OCI-M1 (cell line): ENCODE measurements at regions not wholly inside any gene's neighbourhood (a gene's known extent, or its start where the extent isn't known, plus 50 kb on each side); places are given as distances from the start of the nearest gene placed in this dataset.
"Not testable (repeated sequence)": the region's sequence is repeated elsewhere in the genome, so short reads cannot be mapped to it uniquely, and the experiment has no call there.

Experiments
- DNase-seq: peaks from one replicate; lab custom pipeline; 2025; lab: John Stamatoyannopoulos, UW

- DNase-seq: no peak
These were observed 1319.8 kb downstream of the TBC1D22A start for GRCh38 chr22:48082284-48082683.

GRCh38 chr22:48081281-48081680 lies 1318.8 kb downstream of the TBC1D22A start:
- DNase-seq: no peak

- DNase-seq: no peak
These were observed 1318.1 kb downstream of the TBC1D22A start for GRCh38 chr22:48080316-48081165.

DNA sequence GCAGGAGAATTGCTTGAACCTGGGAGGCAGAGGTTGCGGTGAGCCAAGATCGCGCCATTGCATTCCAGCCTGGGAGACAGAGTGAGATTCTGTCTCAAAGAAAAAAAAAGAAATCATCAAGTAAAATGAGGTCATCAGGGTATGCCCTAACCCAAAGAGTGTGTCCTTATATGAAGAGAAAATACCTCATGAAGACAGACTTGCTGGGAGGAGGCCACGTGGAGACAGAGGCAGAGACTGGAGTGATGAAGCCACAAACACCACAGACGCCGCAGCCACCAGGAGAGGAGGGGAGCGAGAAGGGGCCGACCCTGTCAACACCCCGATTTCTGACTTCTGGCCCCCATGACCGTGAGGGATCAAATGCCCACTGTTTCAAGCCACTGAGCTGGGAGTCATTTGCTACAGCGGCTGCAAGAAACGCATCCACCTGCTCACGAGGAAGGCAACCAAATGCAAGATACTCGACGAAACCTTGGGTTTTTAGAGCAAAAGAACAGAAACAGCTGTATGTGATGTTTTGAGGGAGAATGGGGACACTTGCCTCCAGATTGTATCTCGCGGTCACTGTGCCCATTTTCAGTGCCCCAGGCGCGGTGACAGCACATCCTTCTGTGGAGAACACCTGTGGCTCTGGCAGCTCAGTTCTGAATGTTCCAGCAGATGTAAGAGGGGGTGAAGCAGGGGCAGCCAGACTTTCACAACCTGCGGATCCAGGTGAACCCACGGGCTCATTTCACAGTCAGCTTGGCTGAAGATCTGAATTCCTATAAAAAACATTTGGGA lies 1317.2 kb downstream of the TBC1D22A start:
- no peak for DNase-seq

DNA sequence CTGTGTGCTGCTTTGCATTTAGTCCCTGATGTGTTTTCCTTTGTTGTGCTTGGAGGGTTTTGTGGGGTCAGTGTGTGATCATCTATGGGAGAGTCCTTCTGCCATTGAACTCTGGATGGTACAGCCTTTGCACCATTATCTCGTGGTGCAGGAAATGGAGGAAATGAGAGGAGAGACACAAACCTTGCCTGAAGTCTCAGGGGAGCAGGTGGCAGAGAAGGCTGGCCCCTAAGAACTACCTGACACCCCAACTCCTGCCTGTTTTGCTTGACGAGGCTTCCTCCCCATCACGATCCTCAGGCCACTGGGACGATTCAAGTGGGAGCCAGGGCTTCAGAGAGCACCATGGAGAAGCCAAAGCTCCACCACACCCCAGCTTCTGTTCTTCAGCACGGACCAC lies 1316.4 kb downstream of the TBC1D22A start:
- DNase-seq: no peak

- DNase-seq: no peak
These were observed 1315.2 kb downstream of the TBC1D22A start for GRCh38 chr22:48077699-48078098.

GRCh38 chr22:48076008-48076407 lies 1313.6 kb downstream of the TBC1D22A start:
- no peak for DNase-seq

DNA sequence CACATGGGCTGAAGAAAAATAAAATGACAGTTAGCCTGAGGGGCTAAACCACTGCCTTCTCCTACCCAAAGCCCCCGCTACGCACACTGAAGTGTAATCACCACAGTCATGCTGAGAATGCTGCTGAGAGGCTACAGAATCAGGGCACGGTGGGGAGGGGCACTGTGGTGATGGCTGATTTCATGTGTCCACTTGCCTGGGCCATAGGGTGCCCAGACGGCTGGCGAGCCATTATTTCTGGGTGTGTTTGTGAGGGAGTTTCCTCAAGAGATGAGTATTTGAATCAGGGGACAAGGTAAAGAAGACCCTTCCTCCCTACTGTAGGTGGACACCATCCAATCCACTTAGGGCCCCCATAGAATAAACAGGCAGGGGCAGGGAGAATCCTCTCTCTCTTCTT lies 1313.2 kb downstream of the TBC1D22A start:
- no peak for DNase-seq

- no peak for DNase-seq
These were observed 1310.3 kb downstream of the TBC1D22A start for GRCh38 chr22:48072777-48073176.

GRCh38 chr22:48071828-48072227 lies 1309.4 kb downstream of the TBC1D22A start:
- no peak for DNase-seq

GRCh38 chr22:48071305-48071704 lies 1308.9 kb downstream of the TBC1D22A start:
- DNase-seq: no peak

DNA sequence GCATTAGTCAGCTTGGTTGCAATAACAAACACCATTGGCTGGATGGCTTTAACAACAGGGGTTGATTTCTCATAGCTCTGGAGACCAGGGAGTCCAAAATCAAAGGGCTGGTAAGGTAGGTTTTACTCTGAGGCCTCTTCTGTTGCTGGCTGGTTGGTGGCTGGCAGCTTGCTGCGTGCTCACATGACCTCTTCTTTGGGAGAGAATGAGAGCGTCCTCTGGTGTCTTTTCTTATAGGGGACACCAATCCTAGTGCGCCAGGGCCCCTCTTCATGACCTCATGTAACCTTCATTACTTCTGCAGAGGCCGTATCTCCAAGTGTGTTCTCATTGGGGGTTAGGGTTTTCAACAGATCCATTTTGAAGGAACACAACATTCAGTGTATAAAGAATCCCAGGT lies 1308.3 kb downstream of the TBC1D22A start:
- peak; percentile 2 for DNase-seq

DNA sequence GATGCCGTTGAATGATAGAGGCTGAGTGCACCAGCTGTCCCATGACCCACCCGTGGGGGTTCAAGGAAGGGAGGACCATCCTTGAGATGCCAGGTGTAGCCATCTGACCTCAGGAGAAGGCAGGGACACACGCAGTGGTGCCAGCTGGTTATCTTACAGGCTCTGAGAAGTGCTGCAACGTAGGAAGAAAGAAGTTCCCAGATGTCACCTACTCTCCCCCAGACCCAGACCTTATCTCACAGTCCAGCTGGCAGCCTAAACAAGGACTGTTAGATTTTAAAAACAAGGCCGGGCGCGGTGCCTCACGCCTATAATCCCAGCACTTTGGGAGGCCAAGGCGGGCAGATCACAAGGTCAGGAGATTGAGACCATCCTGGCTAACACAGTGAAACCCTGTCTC lies 1307.6 kb downstream of the TBC1D22A start:
- peak; percentile 18 for DNase-seq

DNA sequence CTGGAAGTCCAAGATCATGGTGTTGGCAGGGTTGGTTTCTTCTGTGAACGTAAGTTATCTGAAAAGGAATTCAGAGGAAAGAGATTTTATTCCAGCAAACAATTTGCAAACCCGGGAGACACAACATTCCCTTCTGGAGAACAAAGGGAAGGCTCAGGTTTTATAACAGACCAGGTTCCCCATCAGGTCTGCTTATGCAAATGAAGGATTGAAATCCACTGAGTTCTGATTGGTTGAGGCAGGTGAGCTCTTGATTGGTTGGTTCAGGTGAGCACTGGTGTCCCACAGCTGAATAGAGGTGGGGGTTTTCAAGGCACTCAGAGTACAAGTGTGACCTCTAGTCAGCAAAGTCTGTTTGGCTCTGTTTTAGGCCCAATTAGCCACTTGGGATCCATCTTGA lies 1306.8 kb downstream of the TBC1D22A start:
- DNase-seq: no peak

GRCh38 chr22:48068323-48068885 lies 1306.0 kb downstream of the TBC1D22A start:
- DNase-seq: no peak

- DNase-seq: no peak
These were observed 1303.4 kb downstream of the TBC1D22A start for GRCh38 chr22:48065892-48066291.

- no peak for DNase-seq
These were observed 1299.3 kb downstream of the TBC1D22A start for GRCh38 chr22:48061726-48062125.

DNA sequence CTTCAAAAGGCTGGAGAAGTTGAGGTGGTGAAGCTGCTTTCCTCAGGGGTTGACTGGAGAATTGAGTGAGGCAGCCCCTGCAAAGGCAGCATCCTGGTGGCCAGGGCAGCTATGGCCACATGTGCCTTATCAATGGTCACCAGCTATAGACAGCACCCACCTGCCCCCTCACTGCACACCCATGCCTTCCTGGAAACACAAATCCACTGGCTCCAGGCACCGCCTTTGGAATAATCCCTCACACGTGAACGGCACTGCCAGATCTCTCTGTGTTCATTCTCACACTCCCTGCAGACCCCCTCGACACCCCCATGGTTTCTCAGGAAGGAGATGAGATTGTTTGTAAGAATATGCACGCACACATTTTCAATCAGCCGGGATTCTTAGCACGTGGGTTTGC lies 1297.8 kb downstream of the TBC1D22A start:
- DNase-seq: no peak

DNA sequence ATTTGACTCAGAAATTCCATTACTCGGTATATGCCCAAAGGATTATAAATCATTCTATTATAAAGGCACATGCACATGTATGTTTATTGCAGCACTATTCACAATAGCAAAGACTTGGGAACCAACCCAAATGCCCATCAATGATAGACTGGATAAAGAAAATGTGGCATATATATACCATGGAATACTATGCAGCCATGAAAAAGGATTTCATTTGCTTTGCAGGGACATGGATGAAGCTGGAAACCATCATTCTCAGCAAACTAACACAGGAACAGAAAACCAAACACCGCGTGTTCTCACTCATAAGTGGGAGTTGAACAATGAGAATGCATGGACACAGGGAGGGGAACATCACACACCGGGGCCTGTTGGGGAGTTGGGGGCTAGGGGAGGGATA lies 1297.1 kb downstream of the TBC1D22A start:
- not testable (repeated sequence) for DNase-seq

GRCh38 chr22:48057116-48057835 lies 1294.8 kb downstream of the TBC1D22A start:
- no peak for DNase-seq

DNA sequence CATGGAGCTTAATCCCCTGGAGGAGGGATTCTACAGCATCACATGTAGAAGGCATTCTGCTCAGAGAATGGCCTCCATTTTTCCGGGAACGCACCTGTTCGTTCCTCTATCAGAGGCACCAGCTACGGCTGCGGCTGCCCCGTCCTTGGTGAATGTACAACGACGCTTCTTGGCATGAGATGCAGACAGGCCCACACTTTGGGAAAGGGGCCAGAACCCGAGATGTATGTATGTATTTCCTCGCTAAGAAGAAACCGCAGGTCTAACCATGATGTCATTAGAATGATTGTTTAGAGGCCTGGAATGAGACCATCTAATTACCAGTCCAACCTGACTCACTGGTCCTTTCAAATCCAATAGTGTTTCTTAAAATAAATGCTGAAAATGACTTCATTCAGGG lies 1293.4 kb downstream of the TBC1D22A start:
- no peak for DNase-seq

DNA sequence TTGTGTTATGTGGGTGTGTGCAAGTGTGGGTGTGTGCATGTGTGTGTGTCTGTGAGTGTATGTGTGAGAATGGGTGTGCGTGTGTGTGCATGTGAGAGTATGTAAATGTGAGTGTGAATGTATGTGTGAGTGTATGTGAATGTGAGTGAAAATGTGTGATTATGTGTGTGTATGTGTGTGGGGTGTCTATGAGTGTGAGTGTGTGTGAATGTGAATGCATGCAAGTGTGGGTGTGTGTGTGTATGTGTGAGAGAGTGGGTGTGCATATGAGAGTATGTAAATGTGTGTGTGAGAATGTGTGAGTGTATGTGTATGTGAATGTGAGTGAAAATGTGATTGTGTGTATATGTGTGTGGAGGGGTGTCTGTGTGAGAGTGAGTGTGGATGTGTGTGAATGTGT lies 1292.7 kb downstream of the TBC1D22A start:
- DNase-seq: no peak
